C4-2B (cell line): ENCODE measurements at regions not wholly inside any gene's neighbourhood (a gene's known extent, or its start where the extent isn't known, plus 50 kb on each side); places are given as distances from the start of the nearest gene placed in this dataset.

Experiments used
- H3K27ac ChIP-seq: fragments of 450-650 bp; 2 replicates; pipeline ENCODE4 v1.5.1; 2017
- CTCF ChIP-seq: fragments of 450-650 bp; conservative IDR thresholded peaks from 2 replicates; pipeline ENCODE4 v1.5.1; 2017; ENCODE audit warnings: mild to moderate bottlenecking
- ZFX ChIP-seq: fragments of 450-650 bp; IDR thresholded peaks from 2 replicates; pipeline ENCODE4 v1.6.1; 2017

GRCh38 chr4:37160653-37161052, 83.9 kb upstream of the NWD2 start:
- H3K27ac ChIP-seq: no peak overlapping the region
- no peak for TF ChIP-seq CTCF
- TF ChIP-seq ZFX: no peak

DNA sequence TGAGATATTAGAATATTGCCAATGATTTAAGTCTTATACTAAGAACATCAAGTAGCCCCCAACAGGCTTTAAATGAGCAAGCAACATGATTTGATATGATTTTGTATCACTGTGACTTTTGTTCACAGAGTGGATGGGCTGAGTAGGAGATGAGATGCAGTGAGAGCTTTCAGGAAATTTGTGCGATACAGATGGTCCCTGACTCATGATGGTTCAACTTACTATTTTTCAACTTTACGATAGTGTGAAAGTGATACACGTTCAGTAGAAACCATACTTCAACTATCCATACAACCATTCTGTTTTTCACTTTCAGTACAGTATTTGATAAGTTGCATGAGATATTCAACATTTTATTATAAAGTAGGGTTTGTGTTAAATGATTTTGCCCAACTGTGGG, 78.7 kb upstream of the NWD2 start:
- no peak overlapping the region for H3K27ac ChIP-seq
- TF ChIP-seq CTCF (no peak), ZFX (no peak)

GRCh38 chr4:37169956-37170355, 74.6 kb upstream of the NWD2 start:
- TF ChIP-seq ZFX (no peak), CTCF (no peak)
- H3K27ac ChIP-seq: no peak overlapping the region

GRCh38 chr4:37188100-37188499, 56.4 kb upstream of the NWD2 start:
- H3K27ac ChIP-seq: no peak overlapping the region
- peak; percentile 69 for TF ChIP-seq CTCF
- TF ChIP-seq ZFX: no peak
